GM12878 (cell line): ENCODE measurements at regions not wholly inside any gene's neighbourhood (a gene's known extent, or its start where the extent isn't known, plus 50 kb on each side); places are given as distances from the start of the nearest gene placed in this dataset.

ENCODE experiments used
- ATAC-seq: fragments of 200-7000 bp; cut with Tn5 transposase; 3 replicates; pipeline ENCODE4 v1.9.1; 2020; ENCODE audit warnings: mild to moderate bottlenecking, moderate library complexity
- BruUV-seq: library from RNA; stranded (reverse); fragments of 400-500 nt; replicated peaks from 2 replicates; lab custom pipeline; 2021; lab: Mats Ljungman, UMichigan
- CTCF ChIA-PET: fragments of 300-600 bp; sonication (Branson Sonifier 250); formaldehyde crosslinking; extraction: SDS; loops from one replicate; lab custom pipeline; 2021; ENCODE audit warnings: inconsistent platforms; lab: Yijun Ruan, JAX
- POLR2A ChIA-PET: fragments of 350-600 bp; formaldehyde crosslinking; extraction: SDS; loops from one replicate; lab custom pipeline; 2021; ENCODE audit warnings: inconsistent platforms; lab: Charles Lee
- RAD21 ChIA-PET: fragments of 300-600 bp; sonication (Branson Sonifier 250); formaldehyde crosslinking; loops from one replicate; lab custom pipeline; 2023; ENCODE audit warnings: antibody characterized with exemption; ENCODE audit not compliant: unreplicated experiment; lab: Charles Lee
- SMC1A ChIA-PET: fragments of 300-600 bp; sonication (Branson Sonifier 250); formaldehyde crosslinking; loops from one replicate; lab custom pipeline; 2023; ENCODE audit not compliant: unreplicated experiment, uncharacterized antibody; lab: Charles Lee
- DNase-seq: peaks from one replicate; pipeline ENCODE4 v3.0.0-alpha.2; 2011; ENCODE audit warnings: low read depth, low spot score
- FAIRE-seq: peaks from 3 replicates; lab custom pipeline; 2011; peaks lifted over from hg19 to GRCh38; lab: Jason Lieb, UNC
- H2AFZ ChIP-seq: 2 replicates; pipeline ENCODE4 v1.6.0; 2011; ENCODE audit warnings: low read depth, low read length, control low read depth; ENCODE audit not compliant: control insufficient read depth
- H3K27ac ChIP-seq: 2 replicates; pipeline ENCODE4 v1.5.1; 2011; ENCODE audit warnings: control low read depth; ENCODE audit not compliant: control insufficient read depth, insufficient read depth
- H3K27me3 ChIP-seq, 2 experiments: replicated peaks in 1 of 2; 2 replicates each; pipeline versions ENCODE4 v1.6.0 to v1.6.1; 2011; ENCODE audit warnings: low read length in 1 of 2; ENCODE audit not compliant: control insufficient read depth in 2 of 2, insufficient read depth in 2 of 2
- H3K36me3 ChIP-seq, 2 experiments: 2 replicates each; pipeline ENCODE4 v1.5.1; 2011; ENCODE audit warnings: low read length in 1 of 2; ENCODE audit not compliant: control insufficient read depth in 2 of 2, insufficient read depth in 2 of 2
- H3K4me1 ChIP-seq: 2 replicates; pipeline ENCODE4 v1.6.1; 2011; ENCODE audit warnings: mild to moderate bottlenecking, low read length, moderate library complexity, mixed read lengths; ENCODE audit not compliant: control insufficient read depth, insufficient read depth
- H3K4me2 ChIP-seq: 2 replicates; pipeline ENCODE4 v1.6.0; 2011; ENCODE audit warnings: control low read depth; ENCODE audit not compliant: control insufficient read depth, insufficient read depth
- H3K4me3 ChIP-seq: fragments of 200-600 bp; sonication (generic); 2 replicates; pipeline ENCODE4 v1.5.1; 2016
- H3K79me2 ChIP-seq: 2 replicates; pipeline ENCODE4 v1.6.0; 2011; ENCODE audit warnings: low read length; ENCODE audit not compliant: control insufficient read depth, insufficient read depth
- H3K9ac ChIP-seq: 2 replicates; pipeline ENCODE4 v1.8.0; 2011; ENCODE audit warnings: low read length, control low read depth, mixed read lengths; ENCODE audit not compliant: control insufficient read depth, insufficient read depth
- H3K9me3 ChIP-seq: replicated peaks from 3 replicates; pipeline ENCODE4 v1.5.1; 2011; ENCODE audit warnings: mild to moderate bottlenecking, low read length; ENCODE audit not compliant: control insufficient read depth, insufficient read depth
- H4K20me1 ChIP-seq: 2 replicates; pipeline ENCODE4 v1.6.0; 2011; ENCODE audit not compliant: control insufficient read depth, insufficient read depth
- BHLHE40 ChIP-seq, 2 experiments: fragments of 450-650 bp in 1 of 2; IDR thresholded peaks; 2 replicates each; pipeline ENCODE4 v1.6.1; 2011 to 2017; ENCODE audit warnings: low read depth in 2 of 2, borderline replicate concordance in 1 of 2, improper control_type of control experiment in 1 of 2, low read length in 1 of 2, mild to moderate bottlenecking in 1 of 2
- CEBPB ChIP-seq, 2 experiments: fragments of 150-350 bp in 1 of 2; IDR thresholded peaks; 2 replicates each; pipeline ENCODE4 v1.6.1; 2012 to 2014; ENCODE audit warnings: low read depth in 2 of 2, low read length in 2 of 2, borderline replicate concordance in 1 of 2, inconsistent platforms in 1 of 2
- HCFC1 ChIP-seq: fragments of 150-350 bp; IDR thresholded peaks from 2 replicates; pipeline ENCODE4 v1.6.1; 2014; ENCODE audit warnings: low read length
- IRF4 ChIP-seq: IDR thresholded peaks from 2 replicates; pipeline ENCODE4 v1.6.1; 2011; ENCODE audit warnings: low read depth, low read length
- JUNB ChIP-seq: IDR thresholded peaks from 2 replicates; pipeline ENCODE4 v1.6.1; 2016; ENCODE audit warnings: antibody characterized with exemption, mild to moderate bottlenecking
- MLLT1 ChIP-seq: fragments of 450-650 bp; IDR thresholded peaks from 2 replicates; pipeline ENCODE4 v1.6.1; 2016; ENCODE audit warnings: mild to moderate bottlenecking
- NFXL1 ChIP-seq: fragments of 450-650 bp; IDR thresholded peaks from 2 replicates; pipeline ENCODE4 v1.6.1; 2017; ENCODE audit warnings: antibody characterized with exemption, mild to moderate bottlenecking, borderline replicate concordance
- NKRF ChIP-seq: fragments of 450-650 bp; conservative IDR thresholded peaks from 2 replicates; pipeline ENCODE4 v1.6.1; 2017; ENCODE audit warnings: mild to moderate bottlenecking, moderate library complexity
- PAX5 ChIP-seq: IDR thresholded peaks from 2 replicates; pipeline ENCODE4 v1.6.1; 2011; ENCODE audit warnings: low read depth, low read length, borderline replicate concordance
- POLR2A ChIP-seq: IDR thresholded peaks from 2 replicates; pipeline ENCODE4 v1.6.1; 2011; ENCODE audit warnings: low read depth, mild to moderate bottlenecking, low read length
- RAD21 ChIP-seq: IDR thresholded peaks from 2 replicates; pipeline ENCODE4 v1.6.1; 2011; ENCODE audit warnings: mild to moderate bottlenecking, low read depth, low read length, moderate library complexity; ENCODE audit not compliant: insufficient read depth
- RCOR1 ChIP-seq: conservative IDR thresholded peaks from 2 replicates; pipeline ENCODE4 v1.6.1; 2012; ENCODE audit warnings: low read depth, low read length, improper control_type of control experiment
- SIX5 ChIP-seq: IDR thresholded peaks from 2 replicates; pipeline ENCODE4 v1.6.1; 2011; ENCODE audit warnings: mild to moderate bottlenecking, low read depth, low read length, moderate library complexity; ENCODE audit not compliant: severe bottlenecking
- TCF7 ChIP-seq: IDR thresholded peaks from 2 replicates; pipeline ENCODE4 v1.6.1; 2014; ENCODE audit warnings: antibody characterized with exemption, borderline replicate concordance
- USF2 ChIP-seq: IDR thresholded peaks from 2 replicates; pipeline ENCODE4 v1.6.1; 2011; ENCODE audit warnings: low read depth, low read length, improper control_type of control experiment, borderline replicate concordance
- ZBED1 ChIP-seq: IDR thresholded peaks from 2 replicates; pipeline ENCODE4 v1.6.1; 2016; ENCODE audit warnings: borderline replicate concordance
- ZNF622 ChIP-seq: fragments of 450-650 bp; IDR thresholded peaks from 2 replicates; pipeline ENCODE4 v1.6.1; 2017; ENCODE audit warnings: mild to moderate bottlenecking, inconsistent platforms
- WGBS: methylation state at CpG from one replicate; pipeline ENCODE4 v1.1.6; 2016; ENCODE audit warnings: low lambda C conversion rate; ENCODE audit not compliant: insufficient replicate concordance, insufficient coverage; ENCODE audit errors: missing lambda C conversion rate; 5-methylcytosine and 5-hydroxymethylcytosine counted together
- in situ Hi-C: fragments of 300-500 bp; cut with MboI; formaldehyde crosslinking; loops from 9 replicates; pipeline ENCODE4 v1.14.3; 2018; ENCODE audit warnings: mixed read lengths
- intact Hi-C: fragments of 100-400 bp; cut with micrococcal nuclease; formaldehyde crosslinking; loops from one replicate; pipeline ENCODE4 v1.14.2; 2022; ENCODE audit not compliant: unreplicated experiment

GRCh38 chr11:28636566-28636965, 528.4 kb downstream of the METTL15 start (continued):
- TF ChIP-seq USF2 (no peak), HCFC1 (no peak)

- CTCF ChIA-PET: no interaction called here
- ATAC-seq: no peak
- no peaks in the 10 kb centered on the region for H3K4me1 ChIP-seq
- H3K27ac ChIP-seq: no peak overlapping the region
- intact Hi-C loops: no loop called here
- no peaks in the 10 kb centered on the region for H3K36me3 ChIP-seq
- no peaks in the 10 kb centered on the region for H4K20me1 ChIP-seq
- WGBS: 18% methylated on average over 4 of the region's 4 CpGs
- H3K9me3 ChIP-seq: no peaks in the 10 kb centered on the region
- no TSS peak for BruUV-seq
- no peak overlapping the region for H2AFZ ChIP-seq
- no peak overlapping the region for H3K4me2 ChIP-seq
- H3K79me2 ChIP-seq: no peaks in the 10 kb centered on the region
- in situ Hi-C loops: no loop called here
- POLR2A ChIA-PET: no interaction called here
- no peaks in the 10 kb centered on the region for H3K27me3 ChIP-seq
- no peak overlapping the region for H3K4me3 ChIP-seq
- FAIRE-seq: no peak
- DNase-seq: no peak
- H3K9ac ChIP-seq: no peak overlapping the region
- SMC1A ChIA-PET: interaction anchor here (0.8 kb wide), 1 partner anchor 64 kb away, joined by 3 read pairs; no protein-coding TSS in a partner anchor
- RAD21 ChIA-PET: no interaction called here
- TF ChIP-seq ZNF622: no peak
- TF ChIP-seq NFXL1: no peak
- no peak for TF ChIP-seq CEBPB (IDR thresholded peaks at IDR 0.05; ENCODE audit: borderline replicate concordance in 1 of 2, low read depth in 2 of 2, low read length in 2 of 2)
- no peak for TF ChIP-seq NKRF
- no peak for TF ChIP-seq ZBED1
- no peak for TF ChIP-seq JUNB
- TF ChIP-seq POLR2A: no peak
- no peak for TF ChIP-seq TCF7
- no peak for TF ChIP-seq BHLHE40 (IDR thresholded peaks at IDR 0.05; ENCODE audit: borderline replicate concordance in 1 of 2, low read depth in 2 of 2, low read length in 1 of 2)
- TF ChIP-seq MLLT1: no peak
- TF ChIP-seq RAD21: no peak
- TF ChIP-seq PAX5: no peak
- TF ChIP-seq RCOR1: no peak
- no peak for TF ChIP-seq IRF4
- TF ChIP-seq SIX5: no peak
Measured at GRCh38 chr11:28636033-28636432, 527.8 kb downstream of the METTL15 start.
